Lower lobe of right lung (tissue), 2 donors: ENCODE measurements at regions not wholly inside any gene's neighbourhood (a gene's known extent, or its start where the extent isn't known, plus 50 kb on each side); places are given as distances from the start of the nearest gene placed in this dataset.
A peak's percentile ranks its signal among the peaks of the same experiment; 100 is the strongest.
"Not testable (repeated sequence)": the region's sequence is repeated elsewhere in the genome, so short reads cannot be mapped to it uniquely, and the experiment has no call there.

Experiments used
- ATAC-seq, 2 donors: fragments of 200-7000 bp; cut with Tn5 transposase; one replicate each; pipeline ENCODE4 v1.9.1; 2020 to 2022; ENCODE audit warnings: mild to moderate bottlenecking in 2 of 2, moderate library complexity in 2 of 2
- DNase-seq: peaks from one replicate; pipeline ENCODE4 v3.0.0-alpha.2; 2020
- H3K27ac ChIP-seq: fragments of 200-600 bp; one replicate; pipeline ENCODE4 v1.8.0; 2022
- H3K27me3 ChIP-seq: fragments of 200-600 bp; one replicate; pipeline ENCODE4 v1.8.0; 2022; ENCODE audit warnings: low read depth
- H3K36me3 ChIP-seq: fragments of 200-600 bp; one replicate; pipeline ENCODE4 v1.8.0; 2022; ENCODE audit warnings: mild to moderate bottlenecking
- H3K4me1 ChIP-seq: fragments of 200-600 bp; one replicate; pipeline ENCODE4 v1.8.0; 2022
- H3K4me3 ChIP-seq: fragments of 200-600 bp; one replicate; pipeline ENCODE4 v1.8.0; 2022; ENCODE audit warnings: mild to moderate bottlenecking
- H3K9me3 ChIP-seq: fragments of 200-600 bp; one replicate; pipeline ENCODE4 v1.8.0; 2022
- intact Hi-C: fragments of 100-400 bp; cut with DNase I; formaldehyde crosslinking; loops from one replicate; pipeline ENCODE4 v1.11.0; 2022
- TF ChIP-seq, protein P1 (sequence below): fragments of 200-600 bp; IDR thresholded peaks from one replicate; pipeline ENCODE4 v1.8.0; 2022; ENCODE audit warnings: antibody characterized with exemption, mild to moderate bottlenecking
- donor health status: DM: no; HTN: yes; CAD: no; lungs with severe emphysema.

DNA sequence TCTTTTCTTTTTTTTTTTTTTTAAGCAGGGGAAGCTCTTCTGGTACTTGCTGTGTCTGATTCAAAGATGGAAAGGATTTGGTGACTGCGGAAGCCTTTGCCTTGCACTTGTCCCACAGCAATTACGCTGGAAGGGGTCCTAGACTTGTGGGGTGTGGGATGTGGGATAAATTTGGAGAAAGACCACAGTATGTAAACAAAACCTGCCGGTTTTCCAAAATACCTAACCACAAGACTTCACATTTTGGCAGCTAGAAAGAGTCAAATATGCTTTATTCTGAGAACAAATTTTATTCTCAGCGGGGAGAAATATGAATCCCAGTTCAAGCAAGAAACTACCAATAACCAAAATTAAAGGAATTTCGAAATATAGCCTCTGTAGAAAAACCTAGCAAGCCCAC is 176.5 kb downstream of the SPRY2 start:
- no peak for DNase-seq
- H3K36me3 ChIP-seq: no peaks in the 10 kb centered on the region
- peaks cover 9% of the 10 kb centered on the region for H3K4me1 ChIP-seq
- H3K27me3 ChIP-seq: no peaks in the 10 kb centered on the region
- H3K4me3 ChIP-seq: no peak overlapping the region
- no peak overlapping the region for H3K27ac ChIP-seq
- no peak for ATAC-seq
- TF ChIP-seq, protein P1, sequence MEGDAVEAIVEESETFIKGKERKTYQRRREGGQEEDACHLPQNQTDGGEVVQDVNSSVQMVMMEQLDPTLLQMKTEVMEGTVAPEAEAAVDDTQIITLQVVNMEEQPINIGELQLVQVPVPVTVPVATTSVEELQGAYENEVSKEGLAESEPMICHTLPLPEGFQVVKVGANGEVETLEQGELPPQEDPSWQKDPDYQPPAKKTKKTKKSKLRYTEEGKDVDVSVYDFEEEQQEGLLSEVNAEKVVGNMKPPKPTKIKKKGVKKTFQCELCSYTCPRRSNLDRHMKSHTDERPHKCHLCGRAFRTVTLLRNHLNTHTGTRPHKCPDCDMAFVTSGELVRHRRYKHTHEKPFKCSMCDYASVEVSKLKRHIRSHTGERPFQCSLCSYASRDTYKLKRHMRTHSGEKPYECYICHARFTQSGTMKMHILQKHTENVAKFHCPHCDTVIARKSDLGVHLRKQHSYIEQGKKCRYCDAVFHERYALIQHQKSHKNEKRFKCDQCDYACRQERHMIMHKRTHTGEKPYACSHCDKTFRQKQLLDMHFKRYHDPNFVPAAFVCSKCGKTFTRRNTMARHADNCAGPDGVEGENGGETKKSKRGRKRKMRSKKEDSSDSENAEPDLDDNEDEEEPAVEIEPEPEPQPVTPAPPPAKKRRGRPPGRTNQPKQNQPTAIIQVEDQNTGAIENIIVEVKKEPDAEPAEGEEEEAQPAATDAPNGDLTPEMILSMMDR: no peak
- intact Hi-C loops: no loop called here
- H3K9me3 ChIP-seq: no peaks in the 10 kb centered on the region

GRCh38 chr13:80161896-80162295 is 179.0 kb downstream of the SPRY2 start:
- H3K27ac ChIP-seq: no peak overlapping the region
- no peaks in the 10 kb centered on the region for H3K9me3 ChIP-seq
- TF ChIP-seq, protein P1: no peak
- no peak for DNase-seq
- H3K4me3 ChIP-seq: no peak overlapping the region
- H3K27me3 ChIP-seq: no peaks in the 10 kb centered on the region
- intact Hi-C loops: no loop called here
- H3K4me1 ChIP-seq: peaks cover 4% of the 10 kb centered on the region
- no peaks in the 10 kb centered on the region for H3K36me3 ChIP-seq
- no peak for ATAC-seq

- TF ChIP-seq, protein P1: no peak
- no peak overlapping the region for H3K4me3 ChIP-seq
- DNase-seq (no peak), ATAC-seq (no peak)
- H3K27me3 ChIP-seq: no peaks in the 10 kb centered on the region
- intact Hi-C loops: no loop called here
- no peak overlapping the region for H3K27ac ChIP-seq
- H3K4me1 ChIP-seq: peaks cover 5% of the 10 kb centered on the region
- no peaks in the 10 kb centered on the region for H3K36me3 ChIP-seq
- no peaks in the 10 kb centered on the region for H3K9me3 ChIP-seq
Measured at GRCh38 chr13:80161219-80161618, 179.7 kb downstream of the SPRY2 start.

DNA sequence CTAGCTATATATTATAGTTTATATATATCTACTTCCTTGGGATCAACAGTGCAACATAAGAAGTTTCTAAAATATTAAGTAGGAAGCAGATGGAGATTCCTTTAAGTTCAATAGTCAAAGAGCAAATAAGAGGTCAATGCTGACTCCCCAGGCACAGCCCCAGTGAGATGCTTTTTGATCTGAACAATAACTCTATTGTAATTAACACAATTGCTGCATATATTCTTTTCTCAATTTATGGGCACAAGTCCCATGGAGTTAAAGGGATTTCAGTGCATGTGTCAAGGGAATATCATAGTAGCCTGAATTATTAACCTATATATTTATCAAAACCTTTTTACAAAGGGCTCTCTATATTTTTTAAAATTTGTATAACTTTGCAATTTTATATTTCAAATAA is 180.8 kb downstream of the SPRY2 start:
- Histone ChIP-seq H3K36me3 (no peaks in the 10 kb centered on the region), H3K4me1 (peaks cover 5% of the 10 kb centered on the region), H3K4me3 (no peak overlapping the region), H3K27me3 (no peaks in the 10 kb centered on the region), H3K27ac (no peak overlapping the region), H3K9me3 (no peaks in the 10 kb centered on the region)
- TF ChIP-seq, protein P1: no peak
- DNase-seq (no peak), ATAC-seq (no peak)
- intact Hi-C loops: no loop called here

DNA sequence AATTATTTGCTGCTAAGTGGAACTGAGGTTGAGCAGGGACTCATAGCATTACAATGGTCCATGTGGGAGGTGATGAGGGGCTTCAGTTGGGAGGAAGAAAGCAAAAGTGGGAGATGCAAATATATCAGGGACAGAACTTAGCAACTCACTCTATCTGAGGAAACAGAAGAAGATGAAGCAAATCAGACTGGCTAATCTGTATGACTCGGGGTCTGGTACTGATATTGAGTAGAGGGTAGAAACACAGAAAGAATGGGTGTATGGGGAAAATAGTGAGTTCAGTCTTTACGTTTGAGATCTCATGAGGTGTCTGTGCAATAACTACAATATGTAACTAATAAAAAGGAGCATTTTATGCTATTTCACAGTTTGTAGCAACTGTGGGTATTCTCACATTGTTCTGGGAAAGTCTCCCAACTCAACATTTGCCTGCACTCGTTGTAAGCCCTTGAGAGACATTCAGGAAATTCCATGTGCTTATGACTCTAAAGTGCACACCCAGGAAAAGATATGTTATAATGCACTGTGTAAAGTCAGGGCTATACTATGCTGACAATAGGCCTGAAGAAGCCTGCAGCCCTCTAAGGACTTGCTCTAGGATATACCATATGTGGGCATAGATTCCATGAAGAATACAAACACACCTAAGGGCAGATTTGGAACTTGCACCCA is 183.5 kb downstream of the SPRY2 start:
- Histone ChIP-seq H3K27ac (no peak overlapping the region), H3K36me3 (no peaks in the 10 kb centered on the region), H3K9me3 (no peaks in the 10 kb centered on the region), H3K27me3 (no peaks in the 10 kb centered on the region), H3K4me3 (no peak overlapping the region), H3K4me1 (peaks cover 5% of the 10 kb centered on the region)
- ATAC-seq (peak; percentile 76 to 95), DNase-seq (no peak)
- intact Hi-C loops: no loop called here
- TF ChIP-seq, protein P1: no peak

DNA sequence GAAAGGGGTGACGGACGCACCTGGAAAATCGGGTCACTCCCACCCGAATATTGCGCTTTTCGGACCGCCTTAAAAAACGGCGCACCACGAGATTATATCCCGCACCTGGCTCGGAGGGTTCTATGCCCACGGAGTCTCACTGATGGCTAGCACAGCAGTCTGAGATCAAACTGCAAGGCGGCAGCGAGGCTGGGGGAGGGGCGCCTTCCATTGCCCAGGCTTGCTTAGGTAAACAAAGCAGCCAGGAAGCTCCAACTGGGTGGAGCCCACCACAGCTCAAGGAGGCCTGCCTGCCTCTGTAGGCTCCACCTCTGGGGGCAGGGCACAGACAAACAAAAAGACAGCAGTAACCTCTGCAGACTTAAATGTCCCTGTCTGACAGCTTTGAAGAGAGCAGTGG is 188.8 kb downstream of the SPRY2 start:
- DNase-seq, H3K27ac ChIP-seq, H3K4me3 ChIP-seq, H3K9me3 ChIP-seq, H3K36me3 ChIP-seq, ATAC-seq, intact Hi-C loops, H3K27me3 ChIP-seq, H3K4me1 ChIP-seq: not testable (repeated sequence)
